Gastroesophageal sphincter (tissue), 3 donors: ENCODE measurements at regions not wholly inside any gene's neighbourhood (a gene's known extent, or its start where the extent isn't known, plus 50 kb on each side); places are given as distances from the start of the nearest gene placed in this dataset.

Source experiments
- CTCF ChIP-seq, 4 experiments: fragments of 200-600 bp in 2 of 4; fragments of 450-650 bp in 2 of 4; sonication (generic) in 1 of 4; IDR thresholded peaks; one replicate each; pipeline ENCODE4 v1.5.1; 2017 to 2019; ENCODE audit warnings: antibody characterized with exemption in 4 of 4, mild to moderate bottlenecking in 2 of 4, moderate library complexity in 2 of 4
- EP300 ChIP-seq: sonication (generic); formaldehyde crosslinking; IDR thresholded peaks from one replicate; pipeline ENCODE4 v1.6.1; 2017; ENCODE audit warnings: antibody characterized with exemption, mild to moderate bottlenecking
- POLR2A ChIP-seq, 2 donors: fragments of 450-650 bp; IDR thresholded peaks; one replicate each; pipeline ENCODE4 v1.6.1; 2017; ENCODE audit warnings: antibody characterized with exemption in 2 of 2, mild to moderate bottlenecking in 2 of 2, moderate library complexity in 1 of 2
- POLR2AphosphoS5 ChIP-seq: sonication (generic); formaldehyde crosslinking; IDR thresholded peaks from one replicate; pipeline ENCODE4 v1.6.1; 2017; ENCODE audit warnings: antibody characterized with exemption

- no peak for TF ChIP-seq CTCF (IDR thresholded peaks at IDR 0.05)
- TF ChIP-seq POLR2A (IDR thresholded peaks at IDR 0.05) = no peak
- TF ChIP-seq POLR2AphosphoS5 = no peak
- no peak for TF ChIP-seq EP300
Measured at GRCh38 chrX:150099316-150099715, 161.0 kb upstream of the EOLA2 start.
